Neural cell (in vitro differentiated cells): ENCODE measurements at regions not wholly inside any gene's neighbourhood (a gene's known extent, or its start where the extent isn't known, plus 50 kb on each side); places are given as distances from the start of the nearest gene placed in this dataset.

ENCODE experiments used
- CTCF ChIP-seq: fragments of 450-650 bp; IDR thresholded peaks from 2 replicates; pipeline ENCODE4 v1.5.1; 2014; ENCODE audit warnings: antibody characterized with exemption, mild to moderate bottlenecking, moderate library complexity; ENCODE audit not compliant: poor library complexity, severe bottlenecking
- EZH2 ChIP-seq: fragments of 200-600, 300-800 bp; shearing (Covaris generic), sonication (generic); IDR thresholded peaks from 2 replicates; pipeline ENCODE4 v1.6.1; 2014; ENCODE audit warnings: antibody characterized with exemption, low read length, borderline replicate concordance, mild to moderate bottlenecking; ENCODE audit not compliant: insufficient read depth, poor library complexity, severe bottlenecking

- no peak for TF ChIP-seq CTCF
- no peak for TF ChIP-seq EZH2
Observed at GRCh38 chr4:17400686-17401085, 111.2 kb downstream of the QDPR start.
